ENCODE measurements at regions not wholly inside any gene's neighbourhood (a gene's known extent, or its start where the extent isn't known, plus 50 kb on each side); places are given as distances from the start of the nearest gene placed in this dataset.

GRCh38 chr7:17721736-17722285 lies 218.5 kb downstream of the SNX13 start:
- TF ChIP-seq, protein P1, sequence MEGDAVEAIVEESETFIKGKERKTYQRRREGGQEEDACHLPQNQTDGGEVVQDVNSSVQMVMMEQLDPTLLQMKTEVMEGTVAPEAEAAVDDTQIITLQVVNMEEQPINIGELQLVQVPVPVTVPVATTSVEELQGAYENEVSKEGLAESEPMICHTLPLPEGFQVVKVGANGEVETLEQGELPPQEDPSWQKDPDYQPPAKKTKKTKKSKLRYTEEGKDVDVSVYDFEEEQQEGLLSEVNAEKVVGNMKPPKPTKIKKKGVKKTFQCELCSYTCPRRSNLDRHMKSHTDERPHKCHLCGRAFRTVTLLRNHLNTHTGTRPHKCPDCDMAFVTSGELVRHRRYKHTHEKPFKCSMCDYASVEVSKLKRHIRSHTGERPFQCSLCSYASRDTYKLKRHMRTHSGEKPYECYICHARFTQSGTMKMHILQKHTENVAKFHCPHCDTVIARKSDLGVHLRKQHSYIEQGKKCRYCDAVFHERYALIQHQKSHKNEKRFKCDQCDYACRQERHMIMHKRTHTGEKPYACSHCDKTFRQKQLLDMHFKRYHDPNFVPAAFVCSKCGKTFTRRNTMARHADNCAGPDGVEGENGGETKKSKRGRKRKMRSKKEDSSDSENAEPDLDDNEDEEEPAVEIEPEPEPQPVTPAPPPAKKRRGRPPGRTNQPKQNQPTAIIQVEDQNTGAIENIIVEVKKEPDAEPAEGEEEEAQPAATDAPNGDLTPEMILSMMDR (IDR thresholded peaks at IDR 0.05; ENCODE audit: low read depth, low read length), result no peak
- TF ChIP-seq EZH2phosphoT487 (IDR thresholded peaks at IDR 0.05; ENCODE audit: low read depth), result no peak
